WERI-Rb-1 (cell line): ENCODE measurements at regions not wholly inside any gene's neighbourhood (a gene's known extent, or its start where the extent isn't known, plus 50 kb on each side); places are given as distances from the start of the nearest gene placed in this dataset.

Experiments used
- DNase-seq: peaks from one replicate; pipeline ENCODE4 v3.0.0-alpha.2; 2020
- H3K27ac ChIP-seq: fragments of 250-450 bp; sonication (Bioruptor Pico); 2 replicates; pipeline ENCODE4 v1.5.1; 2020; ENCODE audit warnings: mild to moderate bottlenecking, moderate library complexity
- H3K27me3 ChIP-seq: fragments of 250-450 bp; sonication (Bioruptor Pico); 2 replicates; pipeline ENCODE4 v1.5.1; 2021; ENCODE audit warnings: mild to moderate bottlenecking, low read depth, moderate library complexity; ENCODE audit not compliant: insufficient read depth, severe bottlenecking
- H3K36me3 ChIP-seq: fragments of 250-450 bp; sonication (Bioruptor Pico); 2 replicates; pipeline ENCODE4 v1.5.1; 2020; ENCODE audit warnings: mild to moderate bottlenecking, moderate library complexity
- H3K4me3 ChIP-seq: 2 replicates; pipeline ENCODE4 v1.5.1; 2011; ENCODE audit warnings: low read depth, mild to moderate bottlenecking, control low read depth, low read length
- H3K9me3 ChIP-seq: fragments of 250-450 bp; sonication (Bioruptor Pico); 2 replicates; pipeline ENCODE4 v1.5.1; 2021; ENCODE audit warnings: mild to moderate bottlenecking, moderate library complexity; ENCODE audit not compliant: severe bottlenecking
- TF ChIP-seq, protein P1 (sequence below): IDR thresholded peaks from 2 replicates; pipeline ENCODE4 v1.5.1; 2011; ENCODE audit warnings: low read depth, mild to moderate bottlenecking, control low read depth, inconsistent platforms, low read length

DNA sequence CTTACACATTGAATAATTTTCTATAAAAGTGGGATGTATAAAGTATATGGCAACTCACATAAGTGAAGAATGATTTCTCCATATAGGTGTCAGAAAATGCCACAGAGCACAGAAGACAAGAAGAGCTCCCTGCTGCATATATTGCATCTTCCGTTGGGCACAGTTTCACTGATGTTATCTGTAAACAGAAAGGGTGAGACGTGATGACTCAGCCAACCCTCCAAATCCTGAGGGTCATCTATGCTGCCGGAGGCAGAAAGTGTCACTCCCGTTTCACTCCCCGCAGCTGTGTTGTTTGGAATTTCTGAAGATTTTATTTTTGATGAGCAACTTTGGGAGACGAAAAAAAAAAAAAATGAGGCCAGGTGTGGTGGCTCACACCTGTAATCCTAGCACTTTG, 644.1 kb downstream of the C6orf118 start:
- H3K27me3 ChIP-seq, result no peaks in the 10 kb centered on the region
- TF ChIP-seq, protein P1, sequence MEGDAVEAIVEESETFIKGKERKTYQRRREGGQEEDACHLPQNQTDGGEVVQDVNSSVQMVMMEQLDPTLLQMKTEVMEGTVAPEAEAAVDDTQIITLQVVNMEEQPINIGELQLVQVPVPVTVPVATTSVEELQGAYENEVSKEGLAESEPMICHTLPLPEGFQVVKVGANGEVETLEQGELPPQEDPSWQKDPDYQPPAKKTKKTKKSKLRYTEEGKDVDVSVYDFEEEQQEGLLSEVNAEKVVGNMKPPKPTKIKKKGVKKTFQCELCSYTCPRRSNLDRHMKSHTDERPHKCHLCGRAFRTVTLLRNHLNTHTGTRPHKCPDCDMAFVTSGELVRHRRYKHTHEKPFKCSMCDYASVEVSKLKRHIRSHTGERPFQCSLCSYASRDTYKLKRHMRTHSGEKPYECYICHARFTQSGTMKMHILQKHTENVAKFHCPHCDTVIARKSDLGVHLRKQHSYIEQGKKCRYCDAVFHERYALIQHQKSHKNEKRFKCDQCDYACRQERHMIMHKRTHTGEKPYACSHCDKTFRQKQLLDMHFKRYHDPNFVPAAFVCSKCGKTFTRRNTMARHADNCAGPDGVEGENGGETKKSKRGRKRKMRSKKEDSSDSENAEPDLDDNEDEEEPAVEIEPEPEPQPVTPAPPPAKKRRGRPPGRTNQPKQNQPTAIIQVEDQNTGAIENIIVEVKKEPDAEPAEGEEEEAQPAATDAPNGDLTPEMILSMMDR, result no peak
- H3K4me3 ChIP-seq, result no peak overlapping the region
- DNase-seq, result no peak
- no peaks in the 10 kb centered on the region for H3K36me3 ChIP-seq
- H3K9me3 ChIP-seq, result no peaks in the 10 kb centered on the region
- no peak overlapping the region for H3K27ac ChIP-seq

DNA sequence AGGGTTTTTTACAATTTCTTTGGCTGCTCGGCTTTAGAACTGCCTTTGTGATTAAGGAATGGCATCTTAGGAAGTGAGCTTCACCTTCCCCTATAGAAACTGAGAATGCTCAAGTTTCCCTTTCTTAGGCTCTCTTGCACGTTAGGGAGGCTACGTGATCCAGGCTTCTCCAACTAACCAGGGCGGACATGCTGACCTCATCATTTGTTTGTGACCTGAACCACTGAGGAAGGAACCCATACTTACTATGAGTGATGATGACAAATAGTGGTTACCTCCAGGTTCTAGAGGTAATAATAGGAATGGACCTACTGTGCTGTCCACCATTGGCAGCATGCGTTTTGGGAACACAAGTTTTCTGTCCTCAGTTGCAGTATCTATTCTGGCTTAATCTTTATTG, 645.8 kb downstream of the C6orf118 start:
- DNase-seq, result no peak
- TF ChIP-seq, protein P1, result no peak
- Histone ChIP-seq H3K27ac (no peak overlapping the region), H3K4me3 (no peak overlapping the region), H3K9me3 (no peaks in the 10 kb centered on the region), H3K36me3 (no peaks in the 10 kb centered on the region), H3K27me3 (no peaks in the 10 kb centered on the region)

- Histone ChIP-seq H3K4me3 (no peak overlapping the region), H3K36me3 (no peaks in the 10 kb centered on the region), H3K27ac (no peak overlapping the region), H3K9me3 (no peaks in the 10 kb centered on the region), H3K27me3 (no peaks in the 10 kb centered on the region)
- TF ChIP-seq, protein P1, result no peak
- no peak for DNase-seq
These were observed 647.7 kb downstream of the C6orf118 start for GRCh38 chr6:164661716-164662115.

DNA sequence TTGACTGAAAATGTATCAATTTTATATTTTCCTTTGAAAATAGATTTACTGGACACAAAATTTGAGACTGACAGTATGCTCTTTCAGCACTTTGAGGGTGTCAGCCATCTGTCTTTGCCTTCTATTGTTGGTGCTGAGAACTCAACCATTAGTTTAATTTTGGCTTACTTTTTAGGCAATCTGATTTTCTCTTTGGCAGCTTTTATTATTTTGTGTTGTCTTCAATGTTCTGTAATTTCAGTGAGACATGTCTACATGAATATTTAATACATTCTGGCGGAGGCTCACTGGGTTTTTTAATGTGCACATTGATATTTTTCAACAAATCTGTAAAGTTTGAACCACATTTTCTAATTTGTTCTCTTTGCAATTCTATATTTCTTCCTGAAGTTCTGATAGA, 648.6 kb downstream of the C6orf118 start:
- TF ChIP-seq, protein P1, result no peak
- Histone ChIP-seq H3K4me3 (no peak overlapping the region), H3K9me3 (no peaks in the 10 kb centered on the region), H3K36me3 (no peaks in the 10 kb centered on the region), H3K27ac (no peak overlapping the region), H3K27me3 (no peaks in the 10 kb centered on the region)
- DNase-seq, result no peak

DNA sequence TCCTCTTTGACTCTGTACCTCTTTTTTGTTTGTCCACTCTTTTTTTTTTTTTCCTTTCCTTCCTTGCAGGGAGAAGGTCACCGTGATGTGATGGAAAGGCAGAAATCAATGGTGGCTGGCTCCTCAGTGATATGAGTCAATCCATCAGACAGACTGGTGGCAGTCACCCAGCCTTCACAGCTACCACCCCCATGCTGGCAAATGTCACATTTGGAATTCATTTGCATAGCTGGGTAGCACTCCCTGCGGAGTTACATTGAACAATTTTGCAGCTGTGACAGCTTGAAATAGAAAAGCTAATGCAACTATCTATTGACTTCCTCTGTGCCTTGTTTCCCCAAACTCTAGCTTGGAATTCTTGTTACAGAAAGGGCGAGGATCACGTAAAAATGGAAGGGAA, 668.4 kb downstream of the C6orf118 start:
- Histone ChIP-seq H3K4me3 (no peak overlapping the region), H3K27me3 (no peaks in the 10 kb centered on the region), H3K9me3 (no peaks in the 10 kb centered on the region), H3K36me3 (no peaks in the 10 kb centered on the region), H3K27ac (no peak overlapping the region)
- no peak for DNase-seq
- TF ChIP-seq, protein P1, result no peak

DNA sequence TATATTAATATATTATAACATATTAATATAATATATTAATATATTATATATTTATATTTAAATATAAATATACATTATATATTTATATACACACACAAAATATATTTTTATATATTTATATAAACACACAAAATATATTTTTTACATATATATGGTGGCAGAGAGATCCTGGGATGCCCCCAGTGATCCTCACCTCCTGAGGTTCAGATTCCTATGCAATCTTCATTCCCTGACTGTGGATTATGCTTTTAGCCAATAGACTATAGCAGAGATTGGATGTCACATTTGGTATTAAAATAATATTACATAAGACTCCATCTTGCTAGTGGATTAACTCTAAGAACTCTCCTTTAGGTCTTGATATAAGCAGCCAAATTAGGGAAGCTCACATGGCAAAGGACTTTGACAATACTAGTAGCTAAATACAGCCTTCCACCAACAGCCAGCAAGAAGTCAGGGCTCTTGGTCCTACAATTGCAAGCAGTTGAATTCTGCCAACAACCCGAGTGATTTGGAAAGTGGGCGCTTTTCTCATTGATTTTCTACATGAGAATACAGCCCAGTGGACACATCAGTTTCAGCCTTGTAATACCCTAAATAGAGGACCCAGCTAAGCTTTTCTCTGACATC, 681.0 kb downstream of the C6orf118 start:
- no peaks in the 10 kb centered on the region for H3K9me3 ChIP-seq
- no peak for DNase-seq
- no peak overlapping the region for H3K4me3 ChIP-seq

More for the DNA sequence above, 681.0 kb downstream of the C6orf118 start:
- H3K36me3 ChIP-seq, result no peaks in the 10 kb centered on the region
- H3K27me3 ChIP-seq, result no peaks in the 10 kb centered on the region
- H3K27ac ChIP-seq, result no peak overlapping the region
- TF ChIP-seq, protein P1, result no peak
